HEK293 (cell line): ENCODE measurements at regions not wholly inside any gene's neighbourhood (a gene's known extent, or its start where the extent isn't known, plus 50 kb on each side); places are given as distances from the start of the nearest gene placed in this dataset.

Experiments used
- CTCF ChIA-PET: fragments of 350-600 bp; formaldehyde crosslinking; extraction: SDS; loops from one replicate; lab custom pipeline; 2021; ENCODE audit warnings: antibody characterized with exemption; lab: Yijun Ruan, JAX
- POLR2A ChIA-PET: fragments of 300-600 bp; formaldehyde crosslinking; extraction: SDS; loops from one replicate; lab custom pipeline; 2020; ENCODE audit warnings: antibody characterized with exemption, inconsistent platforms; lab: Yijun Ruan, JAX
- H3K27ac ChIP-seq: fragments of 200-500 bp; sonication (Bioruptor generic); 2 replicates; pipeline ENCODE4 v1.5.1; 2014; ENCODE audit warnings: low read depth, low read length, control low read depth, inconsistent platforms; ENCODE audit errors: extremely low read depth
- H3K36me3 ChIP-seq, 2 experiments: fragments of 200-500 bp in 1 of 2; sonication (Bioruptor generic) in 1 of 2; 1 replicate in 1 of 2; 2 replicates in 1 of 2; pipeline ENCODE4 v1.5.1; 2014 to 2017; ENCODE audit warnings: inconsistent platforms in 2 of 2, low read length in 2 of 2; ENCODE audit not compliant: control insufficient read depth in 2 of 2, insufficient read depth in 1 of 2
- H3K4me1 ChIP-seq: fragments of 200-500 bp; sonication (Bioruptor generic); 2 replicates; pipeline ENCODE4 v1.5.1; 2014; ENCODE audit warnings: mild to moderate bottlenecking, low read length, inconsistent platforms; ENCODE audit not compliant: control insufficient read depth, insufficient read depth
- H3K4me3 ChIP-seq: 2 replicates; pipeline ENCODE4 v1.5.1; 2011; ENCODE audit warnings: low read depth, mild to moderate bottlenecking, control low read depth, low read length, moderate library complexity
- H3K9me3 ChIP-seq: fragments of 200-500 bp; sonication (Bioruptor generic); 2 replicates; pipeline ENCODE4 v1.5.1; 2014; ENCODE audit warnings: low read depth, low read length, inconsistent platforms; ENCODE audit not compliant: control insufficient read depth, insufficient read depth
- GLIS2 ChIP-seq: fragments of 450-650 bp; formaldehyde crosslinking; IDR thresholded peaks from 2 replicates; pipeline ENCODE4 v1.5.1; 2016; ENCODE audit warnings: missing biosample characterization, missing genetic modification characterization
- HOXA7 ChIP-seq: sonication (generic); formaldehyde crosslinking; IDR thresholded peaks from 2 replicates; pipeline ENCODE4 v1.8.1; 2022; ENCODE audit warnings: missing genetic modification reagents, borderline replicate concordance
- SCRT2 ChIP-seq: fragments of 450-650 bp; formaldehyde crosslinking; IDR thresholded peaks from 2 replicates; pipeline ENCODE4 v1.5.1; 2016; ENCODE audit warnings: missing biosample characterization, missing genetic modification characterization
- ZBTB48 ChIP-seq: fragments of 450-650 bp; formaldehyde crosslinking; IDR thresholded peaks from 2 replicates; pipeline ENCODE4 v1.5.1; 2016; ENCODE audit warnings: missing biosample characterization, missing genetic modification characterization
- ZBTB8A ChIP-seq: fragments of 450-650 bp; formaldehyde crosslinking; IDR thresholded peaks from 2 replicates; pipeline ENCODE4 v1.5.1; 2016; ENCODE audit warnings: missing biosample characterization, missing genetic modification characterization
- ZEB2 ChIP-seq: fragments of 450-650 bp; formaldehyde crosslinking; IDR thresholded peaks from 2 replicates; pipeline ENCODE4 v1.5.1; 2016; ENCODE audit warnings: missing biosample characterization, missing genetic modification characterization
- ZFHX2 ChIP-seq: fragments of 450-650 bp; formaldehyde crosslinking; conservative IDR thresholded peaks from 2 replicates; pipeline ENCODE4 v1.5.1; 2016; ENCODE audit warnings: missing biosample characterization, missing genetic modification characterization
- ZFP37 ChIP-seq: fragments of 450-650 bp; formaldehyde crosslinking; IDR thresholded peaks from 2 replicates; pipeline ENCODE4 v1.5.1; 2016; ENCODE audit warnings: missing biosample characterization, missing genetic modification characterization
- ZFP69B ChIP-seq: fragments of 450-650 bp; formaldehyde crosslinking; IDR thresholded peaks from 2 replicates; pipeline ENCODE4 v1.5.1; 2016; ENCODE audit warnings: missing biosample characterization, missing genetic modification characterization
- ZNF155 ChIP-seq: fragments of 450-650 bp; formaldehyde crosslinking; IDR thresholded peaks from 2 replicates; pipeline ENCODE4 v1.5.1; 2016; ENCODE audit warnings: missing biosample characterization, missing genetic modification characterization
- ZNF184 ChIP-seq: fragments of 450-650 bp; IDR thresholded peaks from 2 replicates; pipeline ENCODE4 v1.5.1; 2018; ENCODE audit warnings: missing biosample characterization, mild to moderate bottlenecking, missing genetic modification characterization
- ZNF2 ChIP-seq: fragments of 450-650 bp; formaldehyde crosslinking; IDR thresholded peaks from 2 replicates; pipeline ENCODE4 v1.5.1; 2016; ENCODE audit warnings: missing biosample characterization, missing genetic modification characterization
- ZNF24 ChIP-seq: fragments of 450-650 bp; formaldehyde crosslinking; IDR thresholded peaks from 2 replicates; pipeline ENCODE4 v1.5.1; 2016; ENCODE audit warnings: missing biosample characterization, missing genetic modification characterization
- ZNF48 ChIP-seq: fragments of 450-650 bp; formaldehyde crosslinking; IDR thresholded peaks from 2 replicates; pipeline ENCODE4 v1.5.1; 2016; ENCODE audit warnings: missing biosample characterization, missing genetic modification characterization
- ZNF510 ChIP-seq: fragments of 450-650 bp; formaldehyde crosslinking; IDR thresholded peaks from 2 replicates; pipeline ENCODE4 v1.5.1; 2018; ENCODE audit warnings: mild to moderate bottlenecking, missing genetic modification characterization, missing biosample characterization; ENCODE audit not compliant: insufficient replicate concordance
- ZNF544 ChIP-seq: fragments of 450-650 bp; formaldehyde crosslinking; IDR thresholded peaks from 2 replicates; pipeline ENCODE4 v1.5.0; 2017; ENCODE audit warnings: missing biosample characterization, missing genetic modification characterization
- ZNF585B ChIP-seq: fragments of 450-650 bp; formaldehyde crosslinking; IDR thresholded peaks from 2 replicates; pipeline ENCODE4 v1.5.1; 2016; ENCODE audit warnings: missing biosample characterization, missing genetic modification characterization
- ZNF623 ChIP-seq: fragments of 450-650 bp; formaldehyde crosslinking; IDR thresholded peaks from 2 replicates; pipeline ENCODE4 v1.5.1; 2016; ENCODE audit warnings: missing biosample characterization, missing genetic modification characterization
- ZNF658 ChIP-seq: fragments of 450-650 bp; formaldehyde crosslinking; IDR thresholded peaks from 2 replicates; pipeline ENCODE4; 2016; ENCODE audit warnings: missing biosample characterization, missing genetic modification characterization
- ZNF677 ChIP-seq: fragments of 450-650 bp; IDR thresholded peaks from 2 replicates; pipeline ENCODE4 v1.5.0; 2018; ENCODE audit warnings: missing biosample characterization, mild to moderate bottlenecking, missing genetic modification characterization, moderate library complexity
- ZSCAN30 ChIP-seq: fragments of 450-650 bp; IDR thresholded peaks from 2 replicates; pipeline ENCODE4 v1.5.1; 2018; ENCODE audit warnings: missing biosample characterization, mild to moderate bottlenecking, missing genetic modification characterization, moderate library complexity
- TF ChIP-seq, protein P1 (sequence below): fragments of 450-650 bp; formaldehyde crosslinking; IDR thresholded peaks from 2 replicates; pipeline ENCODE4 v1.5.1; 2017; ENCODE audit warnings: missing biosample characterization, mild to moderate bottlenecking, missing genetic modification characterization, moderate library complexity
- TF ChIP-seq, protein P2 (sequence below): fragments of 450-650 bp; formaldehyde crosslinking; IDR thresholded peaks from 2 replicates; pipeline ENCODE4 v1.5.1; 2016; ENCODE audit warnings: missing biosample characterization, missing genetic modification characterization
- TF ChIP-seq, protein P3 (sequence below): fragments of 450-650 bp; formaldehyde crosslinking; IDR thresholded peaks from 2 replicates; pipeline ENCODE4 v1.5.1; 2016; ENCODE audit warnings: missing biosample characterization, missing genetic modification characterization
- TF ChIP-seq, protein P4 (sequence below): fragments of 450-650 bp; formaldehyde crosslinking; IDR thresholded peaks from 2 replicates; pipeline ENCODE4 v1.5.1; 2016; ENCODE audit warnings: missing biosample characterization, missing genetic modification characterization, borderline replicate concordance

DNA sequence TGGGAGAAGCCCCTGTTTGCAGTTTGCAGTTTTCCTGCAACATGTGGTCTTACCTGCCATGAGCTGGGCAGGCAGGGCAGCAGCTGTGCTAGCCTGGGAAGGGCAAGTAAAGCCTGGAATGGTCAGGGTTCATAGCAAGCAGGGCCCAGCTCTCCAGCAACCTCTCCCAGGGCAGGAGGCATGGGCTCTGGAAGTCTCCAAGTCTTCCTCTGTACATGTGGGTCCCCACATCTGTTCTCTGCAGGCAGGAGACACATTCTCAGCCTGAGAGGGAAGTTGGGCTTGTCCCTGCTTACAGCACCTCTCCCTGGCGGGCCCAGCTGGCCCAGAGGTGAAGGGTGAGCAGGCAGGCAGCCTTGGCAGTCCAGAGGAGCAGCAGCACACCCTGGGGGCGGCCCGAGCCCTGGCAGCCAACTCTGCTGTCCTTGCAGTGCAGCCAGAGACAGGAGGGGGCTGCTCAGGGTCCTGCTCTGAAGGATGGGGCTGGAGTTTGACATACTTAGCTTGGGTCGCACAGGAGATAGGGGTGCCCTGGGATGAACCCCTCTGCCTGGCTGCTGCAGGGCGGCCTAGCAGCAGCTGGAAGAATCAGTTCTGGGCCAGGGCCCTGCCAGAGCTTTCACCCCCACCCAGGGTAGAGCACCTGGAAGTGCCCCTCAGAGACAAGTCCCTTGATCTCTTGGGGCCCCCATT lies 176.0 kb downstream of the MRPL14 start:
- H3K27ac ChIP-seq: no peak overlapping the region
- H3K9me3 ChIP-seq: no peaks in the 10 kb centered on the region
- H3K4me1 ChIP-seq: no peaks in the 10 kb centered on the region
- POLR2A ChIA-PET: no interaction called here
- no peak for TF ChIP-seq ZEB2
- no peak for TF ChIP-seq GLIS2 (tag by site-specific recombination)
- TF ChIP-seq ZNF544 (tag by site-specific recombination): no peak
- TF ChIP-seq ZNF623 (tag by site-specific recombination): no peak
- no peak for TF ChIP-seq ZNF510 (tag by site-specific recombination)
- TF ChIP-seq ZNF677 (tag by site-specific recombination): no peak
- TF ChIP-seq ZBTB8A: no peak
- TF ChIP-seq, protein P1, sequence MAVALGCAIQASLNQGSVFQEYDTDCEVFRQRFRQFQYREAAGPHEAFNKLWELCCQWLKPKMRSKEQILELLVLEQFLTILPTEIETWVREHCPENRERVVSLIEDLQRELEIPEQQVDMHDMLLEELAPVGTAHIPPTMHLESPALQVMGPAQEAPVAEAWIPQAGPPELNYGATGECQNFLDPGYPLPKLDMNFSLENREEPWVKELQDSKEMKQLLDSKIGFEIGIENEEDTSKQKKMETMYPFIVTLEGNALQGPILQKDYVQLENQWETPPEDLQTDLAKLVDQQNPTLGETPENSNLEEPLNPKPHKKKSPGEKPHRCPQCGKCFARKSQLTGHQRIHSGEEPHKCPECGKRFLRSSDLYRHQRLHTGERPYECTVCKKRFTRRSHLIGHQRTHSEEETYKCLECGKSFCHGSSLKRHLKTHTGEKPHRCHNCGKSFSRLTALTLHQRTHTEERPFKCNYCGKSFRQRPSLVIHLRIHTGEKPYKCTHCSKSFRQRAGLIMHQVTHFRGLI: peak; percentile 86
- no peak for TF ChIP-seq HOXA7 (CRISPR knock-in tag)
- TF ChIP-seq, protein P2, sequence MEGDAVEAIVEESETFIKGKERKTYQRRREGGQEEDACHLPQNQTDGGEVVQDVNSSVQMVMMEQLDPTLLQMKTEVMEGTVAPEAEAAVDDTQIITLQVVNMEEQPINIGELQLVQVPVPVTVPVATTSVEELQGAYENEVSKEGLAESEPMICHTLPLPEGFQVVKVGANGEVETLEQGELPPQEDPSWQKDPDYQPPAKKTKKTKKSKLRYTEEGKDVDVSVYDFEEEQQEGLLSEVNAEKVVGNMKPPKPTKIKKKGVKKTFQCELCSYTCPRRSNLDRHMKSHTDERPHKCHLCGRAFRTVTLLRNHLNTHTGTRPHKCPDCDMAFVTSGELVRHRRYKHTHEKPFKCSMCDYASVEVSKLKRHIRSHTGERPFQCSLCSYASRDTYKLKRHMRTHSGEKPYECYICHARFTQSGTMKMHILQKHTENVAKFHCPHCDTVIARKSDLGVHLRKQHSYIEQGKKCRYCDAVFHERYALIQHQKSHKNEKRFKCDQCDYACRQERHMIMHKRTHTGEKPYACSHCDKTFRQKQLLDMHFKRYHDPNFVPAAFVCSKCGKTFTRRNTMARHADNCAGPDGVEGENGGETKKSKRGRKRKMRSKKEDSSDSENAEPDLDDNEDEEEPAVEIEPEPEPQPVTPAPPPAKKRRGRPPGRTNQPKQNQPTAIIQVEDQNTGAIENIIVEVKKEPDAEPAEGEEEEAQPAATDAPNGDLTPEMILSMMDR (tag by site-specific recombination): peak; percentile 94
- peak; percentile 81 for TF ChIP-seq ZFP69B (tag by site-specific recombination)
- TF ChIP-seq ZFHX2 (tag by site-specific recombination): no peak
- TF ChIP-seq SCRT2: 0 out of 2 replicates have a peak, but pooled peaks have one; percentile 9
- TF ChIP-seq ZFP37 (tag by site-specific recombination): no peak
- no peak for TF ChIP-seq ZNF24 (tag by site-specific recombination)
- no peak; the same call in 1 of the 2 replicates for TF ChIP-seq ZSCAN30 (tag by site-specific recombination)
- no peak for TF ChIP-seq ZNF184 (tag by site-specific recombination)
- TF ChIP-seq, protein P3, sequence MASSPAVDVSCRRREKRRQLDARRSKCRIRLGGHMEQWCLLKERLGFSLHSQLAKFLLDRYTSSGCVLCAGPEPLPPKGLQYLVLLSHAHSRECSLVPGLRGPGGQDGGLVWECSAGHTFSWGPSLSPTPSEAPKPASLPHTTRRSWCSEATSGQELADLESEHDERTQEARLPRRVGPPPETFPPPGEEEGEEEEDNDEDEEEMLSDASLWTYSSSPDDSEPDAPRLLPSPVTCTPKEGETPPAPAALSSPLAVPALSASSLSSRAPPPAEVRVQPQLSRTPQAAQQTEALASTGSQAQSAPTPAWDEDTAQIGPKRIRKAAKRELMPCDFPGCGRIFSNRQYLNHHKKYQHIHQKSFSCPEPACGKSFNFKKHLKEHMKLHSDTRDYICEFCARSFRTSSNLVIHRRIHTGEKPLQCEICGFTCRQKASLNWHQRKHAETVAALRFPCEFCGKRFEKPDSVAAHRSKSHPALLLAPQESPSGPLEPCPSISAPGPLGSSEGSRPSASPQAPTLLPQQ (tag by site-specific recombination): peak; percentile 93
- 0 out of 2 replicates have a peak, but pooled peaks have one; percentile 38 for TF ChIP-seq ZBTB48 (tag by site-specific recombination)
- TF ChIP-seq ZNF658 (tag by site-specific recombination): no peak
- TF ChIP-seq ZNF155: no peak
- no peak for TF ChIP-seq ZNF2 (tag by site-specific recombination)
- no peak for TF ChIP-seq ZNF48
- no peak for TF ChIP-seq ZNF585B (tag by site-specific recombination)
- TF ChIP-seq, protein P4, sequence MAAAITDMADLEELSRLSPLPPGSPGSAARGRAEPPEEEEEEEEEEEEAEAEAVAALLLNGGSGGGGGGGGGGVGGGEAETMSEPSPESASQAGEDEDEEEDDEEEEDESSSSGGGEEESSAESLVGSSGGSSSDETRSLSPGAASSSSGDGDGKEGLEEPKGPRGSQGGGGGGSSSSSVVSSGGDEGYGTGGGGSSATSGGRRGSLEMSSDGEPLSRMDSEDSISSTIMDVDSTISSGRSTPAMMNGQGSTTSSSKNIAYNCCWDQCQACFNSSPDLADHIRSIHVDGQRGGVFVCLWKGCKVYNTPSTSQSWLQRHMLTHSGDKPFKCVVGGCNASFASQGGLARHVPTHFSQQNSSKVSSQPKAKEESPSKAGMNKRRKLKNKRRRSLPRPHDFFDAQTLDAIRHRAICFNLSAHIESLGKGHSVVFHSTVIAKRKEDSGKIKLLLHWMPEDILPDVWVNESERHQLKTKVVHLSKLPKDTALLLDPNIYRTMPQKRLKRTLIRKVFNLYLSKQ (tag by site-specific recombination): no peak
- H3K4me3 ChIP-seq: no peak overlapping the region
- no peaks in the 10 kb centered on the region for H3K36me3 ChIP-seq
- CTCF ChIA-PET: interaction anchor here (0.5 to 3.7 kb wide), 12 partner anchors 9 to 286 kb away, joined by 3 to 20 read pairs (median 3); partner anchors contain the start of gene VEGFA
